Right cardiac atrium (tissue), 5 donors: ENCODE measurements at regions not wholly inside any gene's neighbourhood (a gene's known extent, or its start where the extent isn't known, plus 50 kb on each side); places are given as distances from the start of the nearest gene placed in this dataset.

Source experiments
- ATAC-seq, 2 donors: fragments of 200-7000 bp; cut with Tn5 transposase; one replicate each; pipeline versions ENCODE4 v1.8.0 to v1.9.1; 2020; ENCODE audit warnings: moderate library complexity in 2 of 2, mild to moderate bottlenecking in 1 of 2
- DNase-seq, 3 donors: peaks; one replicate each; pipeline ENCODE4 v3.0.0-alpha.2; 2020
- H3K27ac ChIP-seq: one replicate; pipeline ENCODE4 v1.5.1; 2013; ENCODE audit warnings: mild to moderate bottlenecking, low read length, control low read depth, moderate library complexity
- H3K27me3 ChIP-seq: one replicate; pipeline ENCODE4 v1.6.1; 2013; ENCODE audit not compliant: control insufficient read depth, insufficient read depth
- H3K4me1 ChIP-seq: one replicate; pipeline ENCODE4 v1.6.1; 2013; ENCODE audit warnings: low read length; ENCODE audit not compliant: control insufficient read depth, insufficient read depth
- H3K4me3 ChIP-seq: one replicate; pipeline ENCODE4 v1.5.1; 2013; ENCODE audit warnings: low read length, control low read depth
- H3K9me3 ChIP-seq: one replicate; pipeline ENCODE4 v1.6.1; 2013; ENCODE audit warnings: low read length; ENCODE audit not compliant: control insufficient read depth
- WGBS: extraction: QIAGEN DNeasy Blood & Tissue Kit; methylation state at CpG from one replicate; pipeline ENCODE4 v1.1.7; 2013; 5-methylcytosine and 5-hydroxymethylcytosine counted together
- intact Hi-C, 4 donors: fragments of 100-400 bp; cut with DNase I; formaldehyde crosslinking; loops; one replicate each; pipeline versions ENCODE4 v1.11.0 to v1.14.0; 2022 to 2023
- donor health status: healthy with polysubstance abuse.
- donor health status: DM: no; HTN: yes; CAD: no.
- donor health status: DM: no; HTN: no; CAD: no.
- donor health status: DM: no; HTN: yes; CAD: no; lungs with severe emphysema.
- donor health status: DM: yes; HTN: yes; CAD: no.

- no peak overlapping the region for H3K27ac ChIP-seq
- WGBS, result 83% methylated on average over 7 of the region's 7 CpGs
- H3K4me1 ChIP-seq, result no peaks in the 10 kb centered on the region
Measured at GRCh38 chr7:26441611-26442277, 150.1 kb downstream of the SNX10 start.

GRCh38 chr7:26443006-26443405 lies 151.3 kb downstream of the SNX10 start:
- Histone ChIP-seq H3K27ac (no peak overlapping the region), H3K27me3 (no peaks in the 10 kb centered on the region)
- 98% methylated on average over 4 of the region's 4 CpGs for WGBS

More at GRCh38 chr7:26441611-26442277, 150.1 kb downstream of the SNX10 start:
- intact Hi-C loops, result no loop called here
- Histone ChIP-seq H3K4me3 (no peak overlapping the region), H3K27me3 (no peaks in the 10 kb centered on the region), H3K9me3 (no peaks in the 10 kb centered on the region)
- DNase-seq, result no peak
- no peak for ATAC-seq

GRCh38 chr7:26443751-26444150 lies 152.1 kb downstream of the SNX10 start:
- 84% methylated on average over 4 of the region's 4 CpGs for WGBS
- no peaks in the 10 kb centered on the region for H3K9me3 ChIP-seq
- H3K27me3 ChIP-seq, result no peaks in the 10 kb centered on the region
- intact Hi-C loops, result no loop called here
- ATAC-seq (no peak), DNase-seq (no peak)
- H3K4me1 ChIP-seq, result no peaks in the 10 kb centered on the region
- no peak overlapping the region for H3K4me3 ChIP-seq
- no peak overlapping the region for H3K27ac ChIP-seq

More at GRCh38 chr7:26443006-26443405, 151.3 kb downstream of the SNX10 start:
- H3K9me3 ChIP-seq, result no peaks in the 10 kb centered on the region
- H3K4me1 ChIP-seq, result no peaks in the 10 kb centered on the region
- no peak overlapping the region for H3K4me3 ChIP-seq
- intact Hi-C loops, result no loop called here
- no peak for DNase-seq
- ATAC-seq, result no peak

- no peak overlapping the region for H3K27ac ChIP-seq
- H3K27me3 ChIP-seq, result no peaks in the 10 kb centered on the region
- WGBS, result 75% methylated on average over 2 of the region's 2 CpGs
Measured at GRCh38 chr7:26444555-26444954, 152.9 kb downstream of the SNX10 start.

GRCh38 chr7:26447116-26447515 lies 155.5 kb downstream of the SNX10 start:
- intact Hi-C loops, result no loop called here
- no peak for DNase-seq
- no peaks in the 10 kb centered on the region for H3K27me3 ChIP-seq
- H3K4me1 ChIP-seq, result no peaks in the 10 kb centered on the region
- WGBS, result 75% methylated on average over 1 of the region's 1 CpG
- H3K4me3 ChIP-seq, result no peak overlapping the region
- H3K9me3 ChIP-seq, result no peaks in the 10 kb centered on the region
- ATAC-seq, result no peak
- no peak overlapping the region for H3K27ac ChIP-seq

More at GRCh38 chr7:26444555-26444954, 152.9 kb downstream of the SNX10 start:
- intact Hi-C loops, result no loop called here
- H3K4me3 ChIP-seq, result no peak overlapping the region
- no peaks in the 10 kb centered on the region for H3K4me1 ChIP-seq
- ATAC-seq (no peak), DNase-seq (no peak)
- H3K9me3 ChIP-seq, result no peaks in the 10 kb centered on the region

- Histone ChIP-seq H3K27ac (no peak overlapping the region), H3K4me1 (no peaks in the 10 kb centered on the region), H3K27me3 (no peaks in the 10 kb centered on the region), H3K4me3 (no peak overlapping the region), H3K9me3 (no peaks in the 10 kb centered on the region)
- peak in 1 of 2 donors; percentile 29 for ATAC-seq
- 61% methylated on average over 12 of the region's 12 CpGs for WGBS
- no peak for DNase-seq
- intact Hi-C loops, result no loop called here
Measured at GRCh38 chr7:26449175-26450165, 157.8 kb downstream of the SNX10 start.

- DNase-seq, result no peak
- intact Hi-C loops, result no loop called here
- Histone ChIP-seq H3K27ac (no peak overlapping the region), H3K9me3 (no peaks in the 10 kb centered on the region), H3K4me1 (no peaks in the 10 kb centered on the region), H3K4me3 (no peak overlapping the region), H3K27me3 (no peaks in the 10 kb centered on the region)
- no peak for ATAC-seq
- 73% methylated on average over 3 of the region's 3 CpGs for WGBS
Measured at GRCh38 chr7:26451997-26452396, 160.3 kb downstream of the SNX10 start.

GRCh38 chr7:26454180-26454579 lies 162.5 kb downstream of the SNX10 start:
- DNase-seq, result no peak
- Histone ChIP-seq H3K4me3 (no peak overlapping the region), H3K4me1 (no peaks in the 10 kb centered on the region), H3K27ac (no peak overlapping the region), H3K9me3 (no peaks in the 10 kb centered on the region), H3K27me3 (no peaks in the 10 kb centered on the region)
- intact Hi-C loops, result no loop called here
- ATAC-seq, result no peak
- WGBS, result 54% methylated on average over 3 of the region's 3 CpGs

GRCh38 chr7:26457696-26458327 lies 166.2 kb downstream of the SNX10 start:
- intact Hi-C loops, result no loop called here
- ATAC-seq (no peak), DNase-seq (no peak)
- Histone ChIP-seq H3K4me1 (no peaks in the 10 kb centered on the region), H3K27me3 (no peaks in the 10 kb centered on the region), H3K27ac (no peak overlapping the region), H3K4me3 (no peak overlapping the region), H3K9me3 (no peaks in the 10 kb centered on the region)
- WGBS, result 64% methylated on average over 7 of the region's 7 CpGs

- WGBS, result 93% methylated on average over 6 of the region's 6 CpGs
Measured at GRCh38 chr7:26458466-26459145, 166.9 kb downstream of the SNX10 start.

More at GRCh38 chr7:26458466-26459145, 166.9 kb downstream of the SNX10 start:
- Histone ChIP-seq H3K4me1 (no peaks in the 10 kb centered on the region), H3K4me3 (no peak overlapping the region), H3K27ac (no peak overlapping the region), H3K9me3 (no peaks in the 10 kb centered on the region), H3K27me3 (no peaks in the 10 kb centered on the region)
- DNase-seq (no peak), ATAC-seq (no peak)
- intact Hi-C loops, result no loop called here
